OCI-LY3 (cell line): ENCODE measurements at regions not wholly inside any gene's neighbourhood (a gene's known extent, or its start where the extent isn't known, plus 50 kb on each side); places are given as distances from the start of the nearest gene placed in this dataset.

Source experiments
- EZH2phosphoT487 ChIP-seq: fragments of 200-600 bp; shearing (Covaris generic); IDR thresholded peaks from 2 replicates; pipeline ENCODE4 v1.6.1; 2018; ENCODE audit warnings: antibody characterized with exemption, mixed run types, low read depth
- TF ChIP-seq, protein P1 (sequence below): fragments of 200-600, 300-600 bp; sonication (generic); IDR thresholded peaks from 2 replicates; pipeline ENCODE4 v1.5.1; 2014; ENCODE audit warnings: antibody characterized with exemption, low read length, low read depth

DNA sequence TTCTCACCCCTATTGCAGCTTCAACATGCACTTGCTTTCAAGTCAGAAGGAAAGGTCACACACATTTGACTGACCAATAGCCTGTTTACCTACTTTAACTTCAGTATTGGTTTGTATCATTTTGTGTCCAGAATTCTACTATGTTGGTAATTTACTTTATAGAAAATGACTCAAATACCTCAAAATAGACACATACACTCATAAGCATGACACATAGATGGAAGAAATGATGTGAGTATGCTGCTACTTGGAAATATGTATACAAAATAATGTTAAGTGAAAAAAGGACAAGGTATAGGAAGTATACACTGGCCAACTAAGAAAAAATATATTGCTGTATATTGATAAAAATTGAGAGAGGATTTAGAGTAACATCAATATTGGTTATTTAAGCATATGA lies 98.8 kb upstream of the CASK start:
- TF ChIP-seq, protein P1, sequence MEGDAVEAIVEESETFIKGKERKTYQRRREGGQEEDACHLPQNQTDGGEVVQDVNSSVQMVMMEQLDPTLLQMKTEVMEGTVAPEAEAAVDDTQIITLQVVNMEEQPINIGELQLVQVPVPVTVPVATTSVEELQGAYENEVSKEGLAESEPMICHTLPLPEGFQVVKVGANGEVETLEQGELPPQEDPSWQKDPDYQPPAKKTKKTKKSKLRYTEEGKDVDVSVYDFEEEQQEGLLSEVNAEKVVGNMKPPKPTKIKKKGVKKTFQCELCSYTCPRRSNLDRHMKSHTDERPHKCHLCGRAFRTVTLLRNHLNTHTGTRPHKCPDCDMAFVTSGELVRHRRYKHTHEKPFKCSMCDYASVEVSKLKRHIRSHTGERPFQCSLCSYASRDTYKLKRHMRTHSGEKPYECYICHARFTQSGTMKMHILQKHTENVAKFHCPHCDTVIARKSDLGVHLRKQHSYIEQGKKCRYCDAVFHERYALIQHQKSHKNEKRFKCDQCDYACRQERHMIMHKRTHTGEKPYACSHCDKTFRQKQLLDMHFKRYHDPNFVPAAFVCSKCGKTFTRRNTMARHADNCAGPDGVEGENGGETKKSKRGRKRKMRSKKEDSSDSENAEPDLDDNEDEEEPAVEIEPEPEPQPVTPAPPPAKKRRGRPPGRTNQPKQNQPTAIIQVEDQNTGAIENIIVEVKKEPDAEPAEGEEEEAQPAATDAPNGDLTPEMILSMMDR: no peak
- no peak for TF ChIP-seq EZH2phosphoT487
